GM18907 (cell line): ENCODE measurements at regions not wholly inside any gene's neighbourhood (a gene's known extent, or its start where the extent isn't known, plus 50 kb on each side); places are given as distances from the start of the nearest gene placed in this dataset.

Experiments used
- ATAC-seq: cut with Tn5 transposase; IDR thresholded peaks from one replicate; pipeline ENCODE4 v1.9.1; 2021; ENCODE audit warnings: mild to moderate bottlenecking, moderate library complexity; ENCODE audit not compliant: unreplicated experiment

- no peak for ATAC-seq
These were observed 369.4 kb upstream of the ZEB2 start for GRCh38 chr2:144889348-144889747.

- ATAC-seq, result no peak
These were observed 366.9 kb upstream of the ZEB2 start for GRCh38 chr2:144886862-144887261.

DNA sequence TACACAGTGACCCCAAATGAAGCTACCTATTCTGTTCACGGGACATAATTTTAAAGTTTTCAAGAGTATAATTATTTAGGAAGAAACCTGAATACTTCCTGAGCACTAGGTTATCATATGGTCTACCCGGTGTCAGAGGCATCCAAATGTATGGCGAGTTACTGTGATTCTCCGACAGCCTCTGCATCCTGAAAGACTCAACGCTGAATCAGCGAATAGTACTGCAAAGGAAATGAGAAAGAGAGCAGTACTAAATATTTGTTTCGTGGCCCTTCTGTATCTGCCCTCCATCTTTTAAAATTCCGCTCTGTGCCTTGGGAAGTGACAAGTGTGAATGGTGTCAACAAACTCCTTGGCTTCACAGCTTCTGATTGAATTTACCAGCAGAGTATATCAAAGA is 358.0 kb upstream of the ZEB2 start:
- ATAC-seq, result no peak

DNA sequence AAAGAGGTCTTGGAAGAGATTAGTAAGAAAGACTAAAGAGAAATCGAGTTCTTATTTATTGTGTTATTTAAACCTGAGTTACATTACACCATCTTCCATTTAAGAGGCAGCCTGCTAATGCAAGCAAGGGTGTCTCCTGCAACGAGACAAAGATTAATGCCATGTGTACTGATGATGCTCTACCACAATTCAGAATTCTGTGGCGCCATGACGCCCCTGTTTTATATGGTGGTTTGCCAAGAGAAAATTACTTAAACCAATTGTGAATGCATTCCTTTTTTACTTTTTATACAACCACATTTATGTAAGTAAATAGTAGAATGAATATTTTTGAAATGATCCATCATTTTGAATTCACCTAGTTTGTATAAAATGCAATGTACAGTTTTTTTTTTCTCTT is 356.1 kb upstream of the ZEB2 start:
- no peak for ATAC-seq

GRCh38 chr2:144875290-144875969 is 355.5 kb upstream of the ZEB2 start:
- no peak for ATAC-seq

GRCh38 chr2:144865670-144866069 is 345.8 kb upstream of the ZEB2 start:
- no peak for ATAC-seq

DNA sequence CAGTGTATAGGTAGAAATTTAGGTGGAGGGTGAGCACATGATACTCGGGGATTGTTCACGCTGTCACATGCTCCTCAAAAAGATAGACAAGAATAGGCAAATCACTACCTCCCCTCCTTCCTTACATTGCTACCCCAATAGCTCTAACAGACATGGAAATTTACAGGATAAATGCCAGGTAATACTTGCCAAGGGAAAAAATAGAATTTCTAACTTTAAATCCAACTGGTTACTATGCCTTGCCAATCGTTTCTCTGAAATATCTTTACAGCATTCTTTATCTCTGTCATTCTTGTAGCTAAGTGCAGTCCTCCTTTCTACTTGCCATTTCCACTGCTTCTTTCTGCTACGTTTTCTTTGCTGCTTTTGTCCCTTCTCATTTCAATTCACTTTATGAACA is 339.8 kb upstream of the ZEB2 start:
- ATAC-seq, result no peak

DNA sequence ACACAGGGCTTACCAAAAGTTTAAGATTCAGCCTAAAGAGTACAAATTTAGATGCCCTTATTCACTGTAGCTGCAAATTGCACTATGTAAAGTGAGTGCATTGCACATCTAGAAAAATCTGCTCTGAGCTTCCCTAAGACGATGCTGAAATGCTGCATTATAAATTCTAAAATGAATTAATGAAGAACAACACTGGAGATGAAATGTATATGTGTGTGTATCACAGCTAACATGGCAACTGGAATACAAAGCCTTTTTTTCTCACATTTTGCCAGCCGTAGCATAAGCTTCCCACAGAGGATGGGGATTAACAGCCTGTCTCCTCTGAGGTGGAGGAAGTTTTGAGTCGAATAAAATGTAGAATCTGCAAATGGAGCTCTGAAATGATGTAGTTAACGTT is 338.3 kb upstream of the ZEB2 start:
- ATAC-seq, result no peak

- no peak for ATAC-seq
These were observed 334.7 kb upstream of the ZEB2 start for GRCh38 chr2:144854596-144854995.

- ATAC-seq, result no peak
These were observed 329.7 kb upstream of the ZEB2 start for GRCh38 chr2:144849612-144850011.

- ATAC-seq, result no peak
These were observed 328.5 kb upstream of the ZEB2 start for GRCh38 chr2:144848423-144848822.

DNA sequence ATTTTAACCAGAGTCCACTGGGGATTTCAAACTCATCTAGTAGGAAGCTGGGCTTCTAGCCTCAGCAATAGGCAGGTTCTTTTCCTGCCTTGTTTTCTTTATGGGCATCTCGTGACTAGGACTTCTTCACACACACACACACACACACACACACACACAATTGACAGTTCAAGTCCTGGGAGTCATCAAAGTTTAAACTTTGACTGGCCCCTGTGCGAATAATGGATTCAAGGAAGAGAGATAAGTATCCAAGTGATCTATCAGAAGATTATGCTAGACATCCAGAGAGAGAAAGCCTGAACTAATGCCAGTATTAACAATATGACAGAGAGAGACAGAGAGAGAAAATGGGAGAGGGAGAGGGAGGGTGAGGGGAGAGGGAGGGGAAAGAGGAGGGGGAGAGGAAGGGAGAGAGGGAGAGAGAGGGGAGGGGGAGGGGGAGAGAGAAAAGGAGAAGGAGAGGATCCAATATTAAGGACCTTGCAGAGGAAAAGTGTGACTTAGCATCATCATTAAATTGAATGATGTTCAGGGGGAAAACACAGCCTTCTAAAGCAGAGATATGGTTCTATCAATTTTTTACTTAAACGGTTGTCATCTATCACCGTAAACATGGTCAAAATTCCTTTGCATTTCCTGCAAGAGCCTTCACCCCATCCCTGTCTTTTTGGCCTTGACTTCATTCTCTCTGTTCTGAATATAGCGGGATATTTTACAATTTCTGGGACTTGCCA is 327.6 kb upstream of the ZEB2 start:
- ATAC-seq, result no peak

DNA sequence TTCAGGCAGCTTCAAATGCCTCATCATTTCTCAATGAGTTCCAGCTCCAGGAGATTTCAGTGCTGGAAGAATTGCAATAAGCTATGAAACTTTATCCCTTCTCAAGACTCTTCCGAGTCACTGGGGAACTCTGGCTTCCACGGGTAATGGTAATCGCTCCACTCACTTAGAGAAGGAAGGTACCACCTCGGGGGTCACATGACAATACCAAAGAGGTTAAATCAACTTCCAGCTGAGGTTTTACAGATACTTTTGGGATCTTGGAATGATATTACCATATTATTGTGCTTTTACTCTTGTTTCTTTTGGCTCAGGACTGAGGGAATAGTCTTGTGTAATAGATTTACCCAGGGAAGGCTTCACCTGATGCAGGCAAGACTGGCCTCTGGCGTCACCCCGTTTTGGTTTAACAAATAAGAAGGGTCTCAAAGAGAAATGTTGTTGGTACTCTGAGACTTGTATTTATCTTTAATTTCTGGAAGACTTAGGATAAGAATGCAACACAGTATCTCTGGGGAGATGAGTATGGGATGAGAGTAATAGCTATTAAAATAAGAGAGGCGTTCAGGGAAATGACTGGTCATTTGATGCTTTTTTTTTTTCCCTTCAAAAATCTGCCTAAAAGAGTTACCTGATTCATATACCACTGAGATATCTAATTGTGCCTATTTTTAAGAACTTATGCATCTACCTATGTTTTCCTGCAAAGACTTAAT is 316.9 kb upstream of the ZEB2 start:
- ATAC-seq, result no peak

DNA sequence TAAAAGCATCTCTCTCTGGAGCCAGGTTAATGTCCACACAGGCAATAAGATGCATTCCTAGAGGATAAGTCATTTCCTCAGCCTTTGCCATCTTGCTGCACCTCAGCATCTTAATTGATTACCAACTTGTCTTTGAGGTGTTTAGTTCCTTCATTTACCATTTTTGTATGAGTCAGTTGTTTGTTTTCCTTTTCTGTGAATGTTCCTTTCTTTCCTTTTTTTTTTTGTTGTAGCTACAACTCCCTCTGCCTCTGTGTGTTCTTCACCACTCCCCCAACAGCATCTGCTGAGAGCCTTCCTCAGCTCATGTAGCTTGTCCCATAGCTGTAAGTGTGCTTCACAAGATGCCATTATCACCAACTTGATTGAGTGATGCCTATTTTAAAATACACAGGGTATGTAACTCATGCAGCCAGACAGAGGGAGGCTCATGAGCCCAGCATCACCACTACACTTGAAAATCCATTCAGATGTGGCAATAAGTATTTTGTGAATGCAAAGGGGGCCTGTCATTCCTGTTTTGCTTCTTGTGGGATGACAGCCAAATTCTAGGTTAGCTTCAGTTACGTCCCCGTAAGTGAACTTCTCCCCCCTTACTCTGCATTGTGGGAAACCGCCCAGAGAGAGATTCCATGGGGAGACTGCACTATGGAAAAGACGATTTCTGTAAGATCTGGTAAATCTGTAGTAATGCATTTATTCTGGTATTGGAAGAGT is 315.9 kb upstream of the ZEB2 start:
- ATAC-seq, result no peak

DNA sequence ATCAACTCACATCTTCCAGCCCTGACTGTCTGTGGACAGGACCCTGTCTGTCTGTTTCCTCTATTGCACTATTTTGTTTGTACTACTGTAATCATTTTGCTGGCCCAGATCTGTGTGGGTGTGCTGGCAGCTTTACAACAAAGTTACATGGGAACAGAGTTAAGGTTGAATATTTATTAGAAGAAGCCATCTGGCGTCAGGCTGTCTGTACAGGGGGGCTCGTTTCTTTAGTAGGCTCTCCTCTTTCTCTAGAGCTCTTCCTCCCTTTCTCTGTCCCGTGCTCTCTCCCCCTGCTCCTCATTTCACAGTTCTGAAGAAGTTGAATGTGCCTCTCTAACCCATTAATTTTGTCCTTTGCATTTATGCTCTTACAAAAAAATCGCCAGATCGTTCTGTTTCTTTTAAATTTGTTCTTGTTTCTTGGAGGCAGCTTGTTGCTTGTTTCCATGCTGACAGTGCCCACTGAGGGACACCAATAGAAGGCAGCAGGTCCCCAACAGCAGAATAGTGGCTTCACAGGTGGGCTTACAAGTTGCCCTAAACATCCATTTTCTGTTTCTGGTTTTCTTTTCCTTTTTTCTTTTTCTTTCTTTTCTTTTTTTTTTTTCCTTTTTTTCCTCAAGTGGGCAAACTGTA is 315.2 kb upstream of the ZEB2 start:
- ATAC-seq, result no peak

DNA sequence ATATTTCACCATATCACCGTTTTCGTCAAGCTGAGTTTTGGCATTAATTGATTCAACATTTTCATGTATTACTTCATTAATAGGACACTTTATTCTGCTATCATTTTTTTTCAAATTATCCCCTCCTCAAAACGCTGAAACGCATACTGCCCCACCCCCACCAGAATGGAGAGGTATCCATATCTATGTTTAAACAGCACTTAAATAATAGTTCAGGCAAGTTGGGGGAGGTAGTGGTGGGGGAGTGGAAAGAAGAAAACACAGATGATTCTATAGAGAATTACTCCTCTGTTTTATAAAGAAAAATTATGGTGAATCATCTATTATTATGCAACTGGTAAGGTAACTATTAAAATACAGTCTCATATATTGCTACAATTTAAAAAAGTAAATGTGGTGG is 314.4 kb upstream of the ZEB2 start:
- ATAC-seq, result no peak

DNA sequence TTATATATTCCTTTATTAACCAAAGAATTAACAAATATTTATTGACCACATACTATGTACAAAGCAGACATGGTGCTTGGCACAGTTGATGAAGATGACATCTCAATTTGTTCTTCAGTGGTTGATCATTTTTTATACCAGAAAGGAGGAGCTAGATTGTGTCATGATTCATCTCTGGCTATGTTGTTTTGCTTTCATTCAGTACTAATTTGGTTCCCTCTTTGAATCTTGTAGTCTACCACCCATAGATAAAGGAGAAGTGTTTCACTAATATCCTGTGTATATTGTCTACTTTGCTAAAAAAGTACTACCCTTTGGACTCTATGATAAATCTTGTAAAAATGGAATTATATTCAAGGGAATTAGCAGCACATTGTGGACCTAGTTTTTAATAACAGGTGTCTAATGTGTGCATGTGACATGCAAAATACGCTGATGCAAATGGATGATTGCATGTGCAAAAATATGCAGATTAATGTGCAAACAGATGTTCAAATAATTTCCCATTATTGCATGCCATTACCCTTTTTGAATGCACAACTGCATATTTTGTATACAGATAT is 313.2 kb upstream of the ZEB2 start:
- ATAC-seq, result no peak

GRCh38 chr2:144832048-144832447 is 312.1 kb upstream of the ZEB2 start:
- no peak for ATAC-seq

DNA sequence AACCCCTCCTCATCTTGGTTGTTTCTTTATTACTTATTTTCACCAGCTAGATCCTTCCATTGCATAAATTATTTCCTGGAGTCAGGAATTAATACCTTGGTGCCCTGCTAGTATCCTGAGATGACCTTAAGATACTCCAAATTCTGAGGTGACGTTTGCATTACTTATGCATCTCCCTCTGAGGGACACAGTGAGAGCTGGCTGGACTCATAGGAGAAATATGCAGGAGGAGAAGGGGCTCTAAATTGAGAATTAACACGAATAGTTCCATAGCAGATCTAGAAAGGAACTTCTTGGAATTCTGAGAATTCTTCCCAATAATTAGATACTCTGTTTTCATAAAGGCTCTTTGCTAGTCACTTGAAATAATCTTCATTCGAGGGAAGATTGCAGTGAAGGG is 310.6 kb upstream of the ZEB2 start:
- ATAC-seq, result no peak

- ATAC-seq, result no peak
These were observed 307.5 kb upstream of the ZEB2 start for GRCh38 chr2:144827404-144827803.

DNA sequence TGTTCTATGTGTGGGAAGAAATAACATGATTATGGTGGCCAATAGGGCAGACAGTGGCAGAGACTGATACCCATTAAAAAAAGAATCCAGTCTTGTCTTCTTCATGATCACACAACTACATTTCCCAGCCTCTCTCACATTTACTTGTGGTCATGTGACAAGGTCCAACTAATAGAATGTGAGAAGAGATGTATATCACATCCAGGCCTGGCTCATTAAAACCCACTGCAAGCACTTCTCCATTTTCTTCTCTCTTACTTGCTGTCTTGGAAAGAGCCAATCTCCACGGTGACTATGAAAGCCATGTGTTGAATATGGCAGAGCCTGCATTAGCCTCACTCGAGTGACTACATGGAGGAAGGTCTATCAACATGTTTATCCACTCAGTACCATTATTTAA is 306.2 kb upstream of the ZEB2 start:
- ATAC-seq, result no peak
